ENCODE measurements at regions not wholly inside any gene's neighbourhood (a gene's known extent, or its start where the extent isn't known, plus 50 kb on each side); places are given as distances from the start of the nearest gene placed in this dataset.

DNA sequence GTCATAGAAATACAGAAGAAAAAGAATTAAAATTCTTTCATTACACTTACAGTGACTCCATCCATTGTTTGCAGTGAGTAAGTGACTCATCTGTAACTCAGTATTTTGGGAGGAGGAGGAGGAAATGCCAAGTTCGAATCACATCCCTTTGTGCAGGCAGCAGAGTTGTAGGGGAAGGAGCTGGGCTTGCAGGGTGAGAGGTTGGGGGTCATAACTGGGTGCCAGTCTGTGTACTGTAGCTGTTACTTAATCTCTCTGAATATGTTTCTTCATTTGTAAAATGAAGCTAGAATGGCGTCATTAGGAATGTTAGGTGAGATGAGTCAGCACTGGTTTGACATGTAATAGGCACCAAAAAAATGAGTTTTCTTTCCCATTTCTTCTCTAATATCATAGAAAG, 235.7 kb upstream of the ADAMTSL1 start:
- no peak for TF ChIP-seq EP300 (IDR thresholded peaks at IDR 0.05)
- no peak for TF ChIP-seq MAZ (IDR thresholded peaks at IDR 0.05; ENCODE audit: borderline replicate concordance, low read depth, low read length)
- no peak for TF ChIP-seq POLR2A (IDR thresholded peaks at IDR 0.05; ENCODE audit: low read length)
- TF ChIP-seq NR3C1 (IDR thresholded peaks at IDR 0.05): no peak
- no peak for TF ChIP-seq ESRRA (IDR thresholded peaks at IDR 0.05; ENCODE audit: borderline replicate concordance, low read length)
- TF ChIP-seq PHF8 (IDR thresholded peaks at IDR 0.05; ENCODE audit: borderline replicate concordance, low read depth): no peak

Data from A549 (cell line).